GM12874 (cell line): ENCODE measurements at regions not wholly inside any gene's neighbourhood (a gene's known extent, or its start where the extent isn't known, plus 50 kb on each side); places are given as distances from the start of the nearest gene placed in this dataset.

ENCODE experiments used
- TF ChIP-seq, protein P1 (sequence below): IDR thresholded peaks from 2 replicates; pipeline ENCODE4 v1.5.1; 2011; ENCODE audit warnings: low read depth, mild to moderate bottlenecking, control low read depth, low read length, moderate library complexity; ENCODE audit not compliant: insufficient read depth

- TF ChIP-seq, protein P1, sequence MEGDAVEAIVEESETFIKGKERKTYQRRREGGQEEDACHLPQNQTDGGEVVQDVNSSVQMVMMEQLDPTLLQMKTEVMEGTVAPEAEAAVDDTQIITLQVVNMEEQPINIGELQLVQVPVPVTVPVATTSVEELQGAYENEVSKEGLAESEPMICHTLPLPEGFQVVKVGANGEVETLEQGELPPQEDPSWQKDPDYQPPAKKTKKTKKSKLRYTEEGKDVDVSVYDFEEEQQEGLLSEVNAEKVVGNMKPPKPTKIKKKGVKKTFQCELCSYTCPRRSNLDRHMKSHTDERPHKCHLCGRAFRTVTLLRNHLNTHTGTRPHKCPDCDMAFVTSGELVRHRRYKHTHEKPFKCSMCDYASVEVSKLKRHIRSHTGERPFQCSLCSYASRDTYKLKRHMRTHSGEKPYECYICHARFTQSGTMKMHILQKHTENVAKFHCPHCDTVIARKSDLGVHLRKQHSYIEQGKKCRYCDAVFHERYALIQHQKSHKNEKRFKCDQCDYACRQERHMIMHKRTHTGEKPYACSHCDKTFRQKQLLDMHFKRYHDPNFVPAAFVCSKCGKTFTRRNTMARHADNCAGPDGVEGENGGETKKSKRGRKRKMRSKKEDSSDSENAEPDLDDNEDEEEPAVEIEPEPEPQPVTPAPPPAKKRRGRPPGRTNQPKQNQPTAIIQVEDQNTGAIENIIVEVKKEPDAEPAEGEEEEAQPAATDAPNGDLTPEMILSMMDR, result no peak
Measured at GRCh38 chr10:113381981-113382509, 170.8 kb upstream of the HABP2 start.

GRCh38 chr10:113382691-113383090 lies 170.2 kb upstream of the HABP2 start:
- TF ChIP-seq, protein P1, result no peak

DNA sequence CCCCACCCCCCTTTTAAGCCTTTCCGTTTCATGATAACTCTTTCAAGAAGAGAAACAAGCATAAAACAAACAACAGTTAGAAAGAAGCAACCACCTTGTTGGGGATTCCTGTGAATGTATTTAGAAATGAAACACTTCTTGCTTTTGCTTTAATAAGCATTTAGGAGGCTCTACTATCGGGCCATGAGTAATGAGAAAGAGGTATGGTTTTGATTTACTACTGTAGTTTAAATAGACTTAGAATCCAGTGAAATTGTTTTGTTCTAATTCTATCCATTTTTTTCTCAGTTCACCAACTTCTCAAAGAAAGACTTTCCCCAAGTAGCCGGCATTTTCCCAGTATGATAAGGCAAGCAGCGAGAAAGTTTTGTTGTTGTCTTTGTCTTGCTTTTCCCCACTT lies 168.7 kb upstream of the HABP2 start:
- TF ChIP-seq, protein P1, result no peak

DNA sequence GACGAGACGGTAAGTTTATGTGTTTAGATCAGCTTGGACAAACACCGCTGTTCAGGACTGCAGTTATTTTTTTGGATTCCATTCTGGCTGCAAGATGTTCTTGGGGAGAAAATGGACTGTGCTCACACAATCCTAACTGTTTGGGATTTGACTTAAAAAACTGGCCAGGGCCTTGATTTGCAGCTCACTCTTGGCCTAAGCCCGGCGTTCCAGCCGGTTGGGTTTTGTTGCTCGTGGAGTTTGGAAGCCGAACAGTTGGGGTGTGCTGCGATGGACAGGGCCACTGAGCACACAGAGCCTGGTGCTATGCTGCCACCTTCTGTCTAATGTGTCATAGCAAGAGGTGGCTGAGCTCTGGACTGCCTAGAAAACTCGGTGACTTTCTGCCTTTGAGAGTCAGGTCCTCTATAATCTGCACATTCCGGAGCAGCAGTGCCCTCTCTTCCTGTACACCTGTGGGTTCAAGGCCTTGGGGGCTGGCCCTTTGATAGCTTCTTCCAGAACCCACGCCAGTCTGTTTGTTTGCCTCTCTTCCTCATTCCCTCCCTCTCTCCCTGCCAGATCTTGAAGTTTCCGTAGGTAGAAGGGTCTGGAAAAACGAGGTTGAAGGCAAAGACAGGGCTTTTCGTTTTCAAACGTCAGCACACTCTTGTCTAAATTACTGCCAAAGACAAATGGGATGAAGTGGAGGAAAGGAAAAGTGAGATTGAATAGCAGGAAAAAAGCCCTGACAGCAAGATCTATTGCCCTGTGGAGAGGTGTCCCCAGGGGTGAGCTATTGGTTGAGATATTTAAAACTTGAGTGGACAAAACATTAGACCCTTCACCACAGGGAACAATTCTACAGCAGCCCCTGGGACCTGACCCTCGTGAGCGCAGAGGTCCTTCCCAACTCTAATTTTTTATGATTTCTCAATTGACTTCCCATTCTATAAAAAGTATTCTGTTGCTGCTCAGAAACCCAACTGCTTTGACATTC lies 167.5 kb upstream of the HABP2 start:
- TF ChIP-seq, protein P1, result peak; percentile 66

DNA sequence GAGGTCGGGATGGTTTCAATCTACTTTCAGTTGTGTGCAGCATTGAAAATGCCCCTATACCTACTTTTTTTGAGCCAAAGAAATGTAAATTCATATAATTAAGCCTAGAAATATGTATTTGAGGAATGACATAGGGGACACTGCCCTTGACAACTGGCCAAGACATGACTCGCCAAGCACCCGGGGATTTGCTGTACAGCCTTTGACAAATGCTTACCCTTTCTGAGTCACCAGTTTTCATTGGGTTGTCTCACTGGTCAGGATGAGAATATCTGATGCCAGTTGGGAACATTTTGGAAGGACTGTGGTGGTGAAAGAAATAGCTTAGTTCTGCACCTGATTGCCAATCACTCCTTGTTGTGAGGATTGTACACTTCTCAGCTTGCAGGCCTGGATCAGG lies 166.8 kb upstream of the HABP2 start:
- TF ChIP-seq, protein P1, result no peak

- TF ChIP-seq, protein P1, result no peak
Measured at GRCh38 chr10:113389969-113390368, 162.9 kb upstream of the HABP2 start.

GRCh38 chr10:113390896-113391295 lies 162.0 kb upstream of the HABP2 start:
- TF ChIP-seq, protein P1, result no peak
